ENCODE measurements at regions not wholly inside any gene's neighbourhood (a gene's known extent, or its start where the extent isn't known, plus 50 kb on each side); places are given as distances from the start of the nearest gene placed in this dataset.

DNA sequence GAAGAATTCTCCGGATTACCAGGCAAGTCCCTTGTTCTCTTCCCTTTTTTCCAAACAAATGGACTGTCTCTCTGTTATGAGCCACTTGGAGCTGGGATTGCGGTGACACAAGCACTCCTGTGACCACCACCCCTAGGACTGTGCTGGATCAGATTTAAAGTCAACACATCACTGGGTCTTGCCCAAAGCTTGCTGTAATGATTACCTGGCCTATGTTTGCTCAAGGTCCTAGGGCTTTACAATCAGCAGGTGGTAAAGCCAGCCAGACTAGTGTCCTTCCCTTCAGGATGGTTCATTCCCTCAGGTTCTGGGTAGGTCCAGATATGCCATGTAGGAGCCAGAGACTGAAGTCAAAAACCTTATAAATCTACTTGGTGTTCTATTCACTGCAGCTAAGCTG is 144.7 kb downstream of the COX18 start:
- no peaks in the 10 kb centered on the region for H3K36me3 ChIP-seq (ENCODE audit: control insufficient read depth, insufficient read depth, low read length)
- no peak overlapping the region for H3K4me3 ChIP-seq (ENCODE audit: low read depth, low read length)
- TF ChIP-seq, protein P1, sequence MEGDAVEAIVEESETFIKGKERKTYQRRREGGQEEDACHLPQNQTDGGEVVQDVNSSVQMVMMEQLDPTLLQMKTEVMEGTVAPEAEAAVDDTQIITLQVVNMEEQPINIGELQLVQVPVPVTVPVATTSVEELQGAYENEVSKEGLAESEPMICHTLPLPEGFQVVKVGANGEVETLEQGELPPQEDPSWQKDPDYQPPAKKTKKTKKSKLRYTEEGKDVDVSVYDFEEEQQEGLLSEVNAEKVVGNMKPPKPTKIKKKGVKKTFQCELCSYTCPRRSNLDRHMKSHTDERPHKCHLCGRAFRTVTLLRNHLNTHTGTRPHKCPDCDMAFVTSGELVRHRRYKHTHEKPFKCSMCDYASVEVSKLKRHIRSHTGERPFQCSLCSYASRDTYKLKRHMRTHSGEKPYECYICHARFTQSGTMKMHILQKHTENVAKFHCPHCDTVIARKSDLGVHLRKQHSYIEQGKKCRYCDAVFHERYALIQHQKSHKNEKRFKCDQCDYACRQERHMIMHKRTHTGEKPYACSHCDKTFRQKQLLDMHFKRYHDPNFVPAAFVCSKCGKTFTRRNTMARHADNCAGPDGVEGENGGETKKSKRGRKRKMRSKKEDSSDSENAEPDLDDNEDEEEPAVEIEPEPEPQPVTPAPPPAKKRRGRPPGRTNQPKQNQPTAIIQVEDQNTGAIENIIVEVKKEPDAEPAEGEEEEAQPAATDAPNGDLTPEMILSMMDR (IDR thresholded peaks at IDR 0.05; ENCODE audit: insufficient read depth, low read length, severe bottlenecking), result no peak
- no peak for DNase-seq (ENCODE audit: low read depth)
- no peak for FAIRE-seq
- H3K27me3 ChIP-seq (ENCODE audit: control insufficient read depth, insufficient read depth, low read length), result no peaks in the 10 kb centered on the region

DNA sequence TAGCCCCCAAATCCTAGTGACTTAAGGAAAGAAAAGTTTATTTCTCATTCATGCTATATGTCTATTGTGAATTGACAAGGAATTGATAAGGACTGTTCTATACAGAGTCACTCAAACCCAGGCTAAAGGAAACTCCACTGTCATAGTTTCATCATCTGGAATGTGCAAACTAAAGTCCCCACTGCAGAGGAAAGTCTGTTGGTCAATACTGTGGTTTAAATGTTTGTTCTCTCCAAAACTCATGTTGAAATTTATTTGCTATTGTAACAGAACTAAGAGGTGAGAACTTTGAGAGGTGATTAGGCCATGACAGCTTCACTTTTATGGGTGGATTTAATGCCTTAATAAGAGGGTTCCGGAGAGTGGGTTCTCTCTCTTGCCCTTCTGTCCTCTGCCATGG is 149.6 kb downstream of the COX18 start:
- TF ChIP-seq, protein P1 (IDR thresholded peaks at IDR 0.05; ENCODE audit: insufficient read depth, low read length, severe bottlenecking), result no peak
- Histone ChIP-seq H3K27me3 (ENCODE audit: control insufficient read depth, insufficient read depth, low read length) (no peaks in the 10 kb centered on the region), H3K36me3 (ENCODE audit: control insufficient read depth, insufficient read depth, low read length) (no peaks in the 10 kb centered on the region), H3K4me3 (ENCODE audit: low read depth, low read length) (no peak overlapping the region)
- DNase-seq (ENCODE audit: low read depth) (no peak), FAIRE-seq (no peak)

DNA sequence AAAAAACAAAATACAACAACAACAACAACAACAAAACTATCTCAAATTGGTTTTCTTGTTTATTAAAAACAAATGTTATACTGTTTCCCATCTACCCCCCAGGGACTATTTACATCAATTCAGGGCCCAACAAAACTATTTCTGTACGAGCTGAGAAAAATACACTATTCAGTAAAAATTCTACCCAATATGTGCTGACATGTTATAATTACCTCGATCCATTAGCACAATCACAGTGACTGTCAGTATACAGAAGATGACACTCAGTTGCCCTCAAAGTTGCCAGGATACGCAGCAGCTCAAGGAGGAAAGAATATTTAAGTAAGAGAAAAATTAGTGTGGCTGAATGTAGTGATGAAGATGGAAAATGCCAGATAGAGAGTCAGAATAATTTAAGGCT is 150.1 kb downstream of the COX18 start:
- TF ChIP-seq, protein P1 (IDR thresholded peaks at IDR 0.05; ENCODE audit: insufficient read depth, low read length, severe bottlenecking), result no peak
- no peak for FAIRE-seq
- no peak overlapping the region for H3K4me3 ChIP-seq (ENCODE audit: low read depth, low read length)
- no peaks in the 10 kb centered on the region for H3K36me3 ChIP-seq (ENCODE audit: control insufficient read depth, insufficient read depth, low read length)
- no peak for DNase-seq (ENCODE audit: low read depth)
- no peaks in the 10 kb centered on the region for H3K27me3 ChIP-seq (ENCODE audit: control insufficient read depth, insufficient read depth, low read length)

DNA sequence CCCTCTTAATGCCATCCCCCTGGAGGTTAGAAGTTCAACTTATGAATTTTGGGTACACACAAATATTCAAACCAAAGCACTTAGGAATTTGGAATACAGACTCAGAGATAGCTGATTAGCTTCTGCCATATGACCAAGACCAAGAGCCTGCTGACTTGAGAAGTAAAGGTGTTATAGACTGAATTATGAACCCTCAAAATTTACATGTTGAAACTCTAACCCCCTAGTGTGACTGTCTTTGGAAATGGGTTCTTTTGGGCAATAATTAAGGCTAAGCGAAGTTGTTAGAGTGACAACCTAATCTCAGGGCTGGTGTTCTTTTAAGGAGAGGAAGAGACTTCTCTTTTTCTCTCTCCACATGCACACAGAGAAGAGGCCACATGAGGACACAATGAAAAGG is 151.2 kb downstream of the COX18 start:
- H3K4me3 ChIP-seq (ENCODE audit: low read depth, low read length), result no peak overlapping the region
- no peak for FAIRE-seq
- TF ChIP-seq, protein P1 (IDR thresholded peaks at IDR 0.05; ENCODE audit: insufficient read depth, low read length, severe bottlenecking), result no peak

DNA sequence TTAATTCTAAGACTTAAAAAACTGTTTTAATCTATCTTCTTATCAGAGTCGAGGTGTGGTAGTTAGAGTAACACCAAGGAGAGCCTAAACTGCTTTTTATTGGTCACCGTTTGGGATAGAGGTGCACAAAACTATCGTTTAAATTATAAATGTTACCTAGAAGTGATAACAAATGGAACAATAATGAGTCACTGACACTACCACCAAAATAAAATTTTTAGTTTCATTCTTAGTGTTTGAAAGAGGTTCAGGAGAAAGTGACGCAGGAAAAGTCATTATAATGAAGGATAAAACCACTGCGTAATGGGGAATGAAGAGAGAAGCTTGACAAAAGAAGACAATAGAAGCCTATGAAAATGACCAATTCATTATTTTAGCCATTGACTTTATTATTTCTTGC is 158.2 kb downstream of the COX18 start:
- TF ChIP-seq, protein P1 (IDR thresholded peaks at IDR 0.05; ENCODE audit: insufficient read depth, low read length, severe bottlenecking), result no peak
- Histone ChIP-seq H3K4me3 (ENCODE audit: low read depth, low read length) (no peak overlapping the region), H3K27me3 (ENCODE audit: control insufficient read depth, insufficient read depth, low read length) (no peaks in the 10 kb centered on the region), H3K36me3 (ENCODE audit: control insufficient read depth, insufficient read depth, low read length) (no peaks in the 10 kb centered on the region)
- DNase-seq (ENCODE audit: low read depth) (no peak), FAIRE-seq (no peak)

More for the DNA sequence above, 151.2 kb downstream of the COX18 start:
- no peak for DNase-seq (ENCODE audit: low read depth)
- Histone ChIP-seq H3K36me3 (ENCODE audit: control insufficient read depth, insufficient read depth, low read length) (no peaks in the 10 kb centered on the region), H3K27me3 (ENCODE audit: control insufficient read depth, insufficient read depth, low read length) (no peaks in the 10 kb centered on the region)

DNA sequence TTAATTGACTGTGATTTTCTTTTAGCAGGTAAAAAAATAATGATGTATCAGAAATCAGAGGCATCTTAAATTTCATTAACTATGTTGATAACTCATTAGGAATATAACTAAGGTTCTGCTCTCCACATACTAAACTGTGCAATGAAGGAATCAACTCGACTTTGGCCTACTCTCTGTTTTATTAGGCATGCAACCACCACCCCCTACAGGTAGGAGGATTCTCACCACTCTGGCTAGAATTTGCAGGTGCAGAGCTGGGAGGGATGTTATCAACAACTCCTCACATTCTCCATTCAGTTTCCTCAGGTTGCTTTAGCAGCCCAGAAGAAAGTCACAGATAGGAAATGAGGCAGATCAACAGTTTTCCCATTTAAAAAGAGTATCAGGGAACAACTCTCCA is 160.1 kb downstream of the COX18 start:
- no peak for FAIRE-seq
- TF ChIP-seq, protein P1 (IDR thresholded peaks at IDR 0.05; ENCODE audit: insufficient read depth, low read length, severe bottlenecking), result peak; percentile 30

More for the DNA sequence above, 160.1 kb downstream of the COX18 start:
- H3K27me3 ChIP-seq (ENCODE audit: control insufficient read depth, insufficient read depth, low read length), result no peaks in the 10 kb centered on the region
- no peaks in the 10 kb centered on the region for H3K36me3 ChIP-seq (ENCODE audit: control insufficient read depth, insufficient read depth, low read length)
- no peak for DNase-seq (ENCODE audit: low read depth)
- no peak overlapping the region for H3K4me3 ChIP-seq (ENCODE audit: low read depth, low read length)

All from bronchial epithelial cell (primary cell).